ENCODE measurements at regions not wholly inside any gene's neighbourhood (a gene's known extent, or its start where the extent isn't known, plus 50 kb on each side); places are given as distances from the start of the nearest gene placed in this dataset.

- DNase-seq (ENCODE audit: low read depth): no peak
- no peak for TF ChIP-seq CTCF (IDR thresholded peaks at IDR 0.05; ENCODE audit: low read depth, low read length, missing control alignments)
- H3K4me3 ChIP-seq (ENCODE audit: low read depth, low read length): no peak overlapping the region
Observed at GRCh38 chr3:62992520-62992919, 117.3 kb upstream of the CADPS start.

GRCh38 chr3:62995119-62995518, 119.9 kb upstream of the CADPS start:
- TF ChIP-seq CTCF (IDR thresholded peaks at IDR 0.05; ENCODE audit: low read depth, low read length, missing control alignments): no peak
- DNase-seq (ENCODE audit: low read depth): no peak
- no peak overlapping the region for H3K4me3 ChIP-seq (ENCODE audit: low read depth, low read length)

GRCh38 chr3:62995530-62995929, 120.3 kb upstream of the CADPS start:
- no peak for TF ChIP-seq CTCF (IDR thresholded peaks at IDR 0.05; ENCODE audit: low read depth, low read length, missing control alignments)
- DNase-seq (ENCODE audit: low read depth): no peak

GRCh38 chr3:62997369-62997768, 122.2 kb upstream of the CADPS start:
- no peak for DNase-seq (ENCODE audit: low read depth)
- no peak for TF ChIP-seq CTCF (IDR thresholded peaks at IDR 0.05; ENCODE audit: low read depth, low read length, missing control alignments)
- no peak overlapping the region for H3K4me3 ChIP-seq (ENCODE audit: low read depth, low read length)

More at GRCh38 chr3:62995530-62995929, 120.3 kb upstream of the CADPS start:
- no peak overlapping the region for H3K4me3 ChIP-seq (ENCODE audit: low read depth, low read length)

- DNase-seq (ENCODE audit: low read depth): no peak
- H3K4me3 ChIP-seq (ENCODE audit: low read depth, low read length): no peak overlapping the region
- no peak for TF ChIP-seq CTCF (IDR thresholded peaks at IDR 0.05; ENCODE audit: low read depth, low read length, missing control alignments)
Observed at GRCh38 chr3:62999158-62999557, 123.9 kb upstream of the CADPS start.

GRCh38 chr3:62999791-63000190, 124.6 kb upstream of the CADPS start:
- no peak overlapping the region for H3K4me3 ChIP-seq (ENCODE audit: low read depth, low read length)
- no peak for TF ChIP-seq CTCF (IDR thresholded peaks at IDR 0.05; ENCODE audit: low read depth, low read length, missing control alignments)
- DNase-seq (ENCODE audit: low read depth): no peak

- no peak for TF ChIP-seq CTCF (IDR thresholded peaks at IDR 0.05; ENCODE audit: low read depth, low read length, missing control alignments)
- no peak for DNase-seq (ENCODE audit: low read depth)
- no peak overlapping the region for H3K4me3 ChIP-seq (ENCODE audit: low read depth, low read length)
Observed at GRCh38 chr3:63004448-63004847, 129.2 kb upstream of the CADPS start.
